GM18498 (cell line): ENCODE measurements at regions not wholly inside any gene's neighbourhood (a gene's known extent, or its start where the extent isn't known, plus 50 kb on each side); places are given as distances from the start of the nearest gene placed in this dataset.
"Not testable (repeated sequence)": the region's sequence is repeated elsewhere in the genome, so short reads cannot be mapped to it uniquely, and the experiment has no call there.

ENCODE experiments used
- ATAC-seq: cut with Tn5 transposase; IDR thresholded peaks from one replicate; pipeline ENCODE4 v1.9.1; 2021; ENCODE audit warnings: mild to moderate bottlenecking, moderate library complexity; ENCODE audit not compliant: unreplicated experiment

DNA sequence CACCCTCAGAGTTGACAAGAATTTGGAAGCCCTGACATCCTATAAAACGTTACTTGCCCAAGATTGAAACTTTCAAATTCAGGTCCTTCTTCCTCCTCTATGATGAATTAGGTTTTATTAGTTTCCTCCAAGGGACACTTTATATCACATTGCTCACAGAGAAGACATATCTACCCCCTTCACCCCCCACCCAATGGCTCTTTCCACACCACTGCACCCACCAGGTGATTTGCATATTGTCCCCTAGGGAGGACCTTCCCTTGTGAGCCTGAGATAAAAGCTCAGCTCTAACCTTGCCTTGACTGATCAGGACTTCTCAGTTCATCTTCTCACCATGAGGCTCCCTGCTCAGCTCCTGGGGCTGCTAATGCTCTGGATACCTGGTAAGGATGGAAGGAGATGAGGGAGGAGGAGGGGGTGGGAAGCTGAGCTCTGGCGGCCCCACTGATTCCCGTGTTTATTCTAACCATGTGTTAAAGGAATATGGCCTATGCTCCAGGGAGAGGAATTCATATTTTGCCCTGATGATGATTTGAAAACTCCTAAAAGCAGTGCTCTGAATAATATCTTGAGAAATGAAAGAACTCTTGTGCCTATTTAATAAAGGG, 1255.8 kb downstream of the RPIA start:
- not testable (repeated sequence) for ATAC-seq

DNA sequence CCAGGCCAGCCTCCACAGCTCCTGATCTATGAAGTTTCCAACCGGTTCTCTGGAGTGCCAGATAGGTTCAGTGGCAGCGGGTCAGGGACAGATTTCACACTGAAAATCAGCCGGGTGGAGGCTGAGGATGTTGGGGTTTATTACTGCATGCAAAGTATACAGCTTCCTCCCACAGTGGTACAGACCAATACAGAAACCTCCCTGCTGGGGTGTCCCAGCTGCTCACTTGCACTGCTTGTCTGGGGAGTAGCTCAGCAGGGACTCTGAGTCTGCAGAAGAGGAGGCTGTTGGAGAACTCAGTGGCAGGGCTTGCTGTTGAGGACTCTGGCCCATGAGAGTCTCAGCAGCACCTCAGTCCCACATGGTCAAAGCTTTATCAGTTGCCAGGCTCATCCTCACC, 1256.6 kb downstream of the RPIA start:
- ATAC-seq = not testable (repeated sequence)

DNA sequence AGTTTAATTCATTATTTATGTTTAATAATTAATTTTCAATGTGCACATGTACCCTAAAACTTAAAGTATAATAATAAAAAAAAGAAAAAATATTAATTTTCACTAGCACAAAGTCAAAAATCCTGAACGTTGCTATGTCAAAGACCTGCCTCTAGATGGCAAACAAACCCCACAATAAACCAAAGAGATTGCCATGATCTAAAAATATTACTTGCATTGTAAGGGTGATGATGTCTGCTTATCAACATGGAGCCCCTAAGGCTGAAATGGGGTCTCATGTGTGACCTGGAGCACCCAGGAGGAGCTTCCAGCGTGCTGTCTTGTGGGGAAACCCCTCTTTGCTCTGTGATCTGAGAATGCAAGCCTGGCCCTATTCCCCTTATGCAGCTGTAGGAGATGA, 1259.3 kb downstream of the RPIA start:
- not testable (repeated sequence) for ATAC-seq

DNA sequence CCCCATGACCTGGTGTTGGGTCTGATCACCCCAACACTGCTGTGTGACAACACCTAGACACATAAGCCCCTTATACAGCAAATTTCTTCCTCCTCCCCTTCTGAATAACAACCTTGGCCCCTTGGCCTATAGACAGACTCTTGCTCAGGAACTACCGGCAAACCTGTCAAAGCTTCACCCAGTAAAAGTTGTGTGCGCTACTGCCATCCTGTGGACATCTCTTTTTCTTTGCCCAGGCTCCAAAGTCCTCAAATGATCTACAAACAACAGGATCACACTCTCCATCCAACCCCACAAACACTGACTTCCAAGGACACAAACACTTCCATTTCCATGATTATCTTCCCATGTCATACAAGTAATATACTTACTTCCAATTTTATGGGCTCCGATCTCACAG, 1265.8 kb downstream of the RPIA start:
- peak; percentile 45 for ATAC-seq

DNA sequence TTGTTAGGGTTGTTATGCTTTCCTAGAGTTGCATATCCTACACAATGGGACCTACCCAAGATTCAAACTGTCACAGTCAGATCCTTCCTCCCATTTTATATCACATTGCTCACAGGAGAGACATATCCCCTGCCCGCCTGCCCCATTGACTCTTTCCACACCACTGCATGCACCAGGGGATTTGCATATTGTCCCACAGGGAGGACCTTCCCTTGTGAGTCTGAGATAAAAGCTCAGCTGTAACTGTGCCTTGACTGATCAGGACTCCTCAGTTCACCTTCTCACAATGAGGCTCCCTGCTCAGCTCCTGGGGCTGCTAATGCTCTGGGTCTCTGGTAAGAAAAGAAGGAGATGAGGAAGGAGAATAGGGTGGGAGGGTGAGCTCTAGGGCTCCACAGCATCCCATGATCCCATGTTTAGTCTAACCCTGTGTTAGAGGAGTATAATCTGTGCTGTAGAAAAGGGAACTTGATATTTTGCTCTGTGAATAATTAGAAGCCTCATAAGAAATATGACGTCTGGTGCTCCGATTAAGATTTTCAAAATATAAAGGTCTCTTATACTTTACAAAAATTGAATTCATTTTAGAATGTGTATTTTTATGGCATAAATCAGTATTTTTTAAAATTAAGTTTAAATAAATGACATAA, 1268.4 kb downstream of the RPIA start:
- not testable (repeated sequence) for ATAC-seq

DNA sequence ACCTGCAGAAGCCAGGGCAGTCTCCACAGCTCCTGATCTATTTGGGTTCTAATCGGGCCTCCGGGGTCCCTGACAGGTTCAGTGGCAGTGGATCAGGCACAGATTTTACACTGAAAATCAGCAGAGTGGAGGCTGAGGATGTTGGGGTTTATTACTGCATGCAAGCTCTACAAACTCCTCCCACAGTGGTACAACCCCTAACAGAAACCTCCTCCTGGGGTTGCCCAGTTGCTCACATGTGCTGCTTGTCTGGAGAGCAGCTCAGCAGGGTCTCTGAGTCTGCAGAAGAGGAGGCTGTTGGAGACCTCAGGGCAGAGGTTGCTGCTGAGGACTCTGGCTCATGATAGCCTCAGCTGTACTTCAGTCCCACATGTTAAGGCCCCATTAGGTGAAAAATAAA, 1269.1 kb downstream of the RPIA start:
- not testable (repeated sequence) for ATAC-seq

DNA sequence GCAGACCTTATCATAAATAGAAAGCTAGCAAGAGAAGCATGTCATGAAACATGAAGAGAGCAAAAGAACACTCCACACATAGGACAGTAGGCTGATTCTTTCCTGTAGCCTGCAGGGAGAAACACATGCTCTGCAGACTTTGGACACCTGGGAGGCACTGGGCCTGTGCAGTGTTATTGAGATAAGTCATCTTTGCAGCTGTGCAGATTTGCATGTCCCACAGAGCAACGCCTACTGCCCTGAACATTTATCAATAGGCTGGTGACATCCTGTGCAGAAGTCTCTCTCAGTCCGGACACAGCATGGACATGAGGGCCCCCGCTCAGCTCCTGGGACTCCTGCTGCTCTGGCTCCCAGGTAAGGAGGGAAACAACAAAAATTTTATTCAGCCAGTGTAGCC, 1277.1 kb downstream of the RPIA start:
- peak; percentile 62 for ATAC-seq

DNA sequence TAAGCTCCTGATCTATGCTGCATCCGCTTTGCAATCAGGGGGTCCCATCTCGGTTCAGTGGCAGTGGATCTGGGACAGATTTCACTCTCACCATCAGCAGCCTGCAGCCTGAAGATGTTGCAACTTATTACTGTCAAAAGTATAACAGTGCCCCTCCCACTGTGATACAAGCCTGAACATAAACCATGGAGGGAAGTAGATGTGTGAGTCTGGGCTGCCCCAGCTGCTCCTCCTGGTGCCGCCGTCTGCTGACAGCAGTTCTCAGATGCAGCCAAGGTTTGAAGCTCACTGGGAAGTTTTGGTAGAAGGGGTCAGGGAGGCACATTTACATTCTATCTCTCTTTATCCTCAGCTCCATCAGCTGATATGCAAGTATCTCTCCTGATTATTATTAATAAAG, 1277.7 kb downstream of the RPIA start:
- ATAC-seq = not testable (repeated sequence)

DNA sequence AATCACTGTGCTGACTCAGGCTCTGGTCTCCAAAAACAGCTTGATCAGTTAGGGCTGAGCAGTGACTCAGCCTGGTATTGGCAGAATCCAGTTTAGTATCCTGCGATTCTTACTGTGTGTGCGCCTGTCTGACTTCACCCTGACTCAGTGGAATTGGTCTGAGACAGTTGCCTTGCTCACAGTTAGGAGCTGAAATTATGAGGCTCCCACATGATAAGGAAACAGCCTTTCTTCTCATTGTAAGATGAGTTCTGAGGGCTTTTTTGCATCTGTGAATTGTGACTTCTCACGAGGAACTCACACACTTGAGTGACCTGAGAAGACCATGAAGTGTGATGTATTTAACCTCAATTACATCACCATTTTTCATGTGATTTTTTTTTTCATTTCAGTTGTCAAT, 1282.4 kb downstream of the RPIA start:
- not testable (repeated sequence) for ATAC-seq

DNA sequence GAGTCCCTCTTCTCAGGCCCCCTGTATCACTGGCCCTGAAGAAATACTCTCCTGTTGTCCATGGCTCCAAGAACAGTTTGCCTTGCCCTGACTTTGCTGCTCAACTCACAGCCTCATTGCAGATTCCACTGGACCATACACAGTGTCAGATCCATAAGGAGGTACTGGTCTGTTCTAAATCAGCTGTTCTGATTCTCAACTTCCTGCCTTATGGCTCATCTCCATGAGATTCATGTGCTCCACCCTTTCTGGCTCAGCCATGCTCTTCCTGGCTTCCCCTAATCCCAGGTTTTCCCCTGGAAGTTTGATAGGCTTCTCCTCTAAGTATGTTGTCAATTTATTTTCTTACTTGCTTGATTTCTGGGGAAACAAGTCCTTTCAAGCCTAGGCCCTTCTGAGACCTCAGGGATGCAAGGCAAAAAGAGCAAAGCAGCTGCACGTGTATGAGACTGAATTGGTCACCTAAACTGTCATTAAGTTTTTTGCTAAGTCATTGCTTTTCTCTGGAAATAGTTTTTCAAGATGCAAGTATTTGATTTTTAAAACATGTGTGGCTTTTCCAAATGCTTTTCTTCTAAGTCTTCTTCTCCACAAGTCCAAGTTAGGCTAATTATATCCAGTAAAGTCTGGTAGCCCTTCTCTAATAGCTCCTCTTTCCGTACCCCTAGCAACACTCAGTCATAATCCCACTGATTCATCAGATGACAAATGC, 1288.5 kb downstream of the RPIA start:
- not testable (repeated sequence) for ATAC-seq

DNA sequence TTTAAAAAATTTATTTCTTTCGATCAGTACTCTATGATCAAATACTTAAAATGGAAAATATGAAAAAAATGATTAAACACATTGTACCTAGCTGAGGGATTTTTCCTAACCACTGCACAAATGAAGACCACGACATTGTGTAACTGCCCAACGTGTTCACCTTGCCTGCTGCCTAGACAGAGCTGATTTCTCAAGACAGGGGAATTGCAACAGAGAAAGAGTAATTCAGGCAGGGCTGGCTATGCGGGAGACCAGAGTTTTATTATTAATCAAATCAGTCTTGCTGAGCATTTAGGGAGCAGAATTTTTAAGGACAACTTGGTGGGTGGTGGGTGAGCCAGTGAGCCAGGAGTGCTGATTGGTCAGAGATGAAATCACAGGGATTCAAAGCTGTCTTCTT, 1290.8 kb downstream of the RPIA start:
- not testable (repeated sequence) for ATAC-seq

DNA sequence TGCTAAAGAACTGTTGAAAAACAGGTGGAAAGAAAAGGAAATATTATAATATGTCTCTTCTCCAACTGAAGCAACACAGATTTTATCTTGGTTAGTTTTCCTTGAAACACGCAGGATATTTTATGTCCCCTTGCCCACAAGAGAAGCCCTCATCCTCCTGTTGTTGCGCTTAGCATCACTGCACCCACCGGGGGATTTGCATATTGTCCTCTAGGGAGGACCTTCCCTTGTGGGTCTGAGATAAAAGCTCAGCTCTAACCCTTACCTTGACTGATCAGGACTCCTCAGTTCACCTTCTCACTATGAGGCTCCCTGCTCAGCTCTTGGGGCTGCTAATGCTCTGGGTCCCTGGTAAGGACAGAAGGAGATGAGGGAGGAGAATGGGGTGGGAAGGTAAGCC, 1294.2 kb downstream of the RPIA start:
- ATAC-seq = not testable (repeated sequence)

DNA sequence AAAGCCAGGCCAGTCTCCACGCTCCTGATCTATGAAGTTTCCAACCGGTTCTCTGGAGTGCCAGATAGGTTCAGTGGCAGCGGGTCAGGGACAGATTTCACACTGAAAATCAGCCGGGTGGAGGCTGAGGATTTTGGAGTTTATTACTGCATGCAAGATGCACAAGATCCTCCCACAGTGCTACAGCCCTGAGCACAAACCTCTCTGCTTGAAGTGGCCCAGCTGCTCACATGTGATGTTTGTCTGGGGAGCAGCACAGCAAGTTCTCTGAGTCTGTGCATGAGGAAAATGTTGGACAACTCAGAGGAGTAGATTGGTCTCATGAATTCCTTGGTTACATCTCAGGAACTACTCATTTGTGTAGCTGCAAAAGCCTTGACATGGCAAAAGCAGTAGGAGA, 1295.1 kb downstream of the RPIA start:
- ATAC-seq = not testable (repeated sequence)

DNA sequence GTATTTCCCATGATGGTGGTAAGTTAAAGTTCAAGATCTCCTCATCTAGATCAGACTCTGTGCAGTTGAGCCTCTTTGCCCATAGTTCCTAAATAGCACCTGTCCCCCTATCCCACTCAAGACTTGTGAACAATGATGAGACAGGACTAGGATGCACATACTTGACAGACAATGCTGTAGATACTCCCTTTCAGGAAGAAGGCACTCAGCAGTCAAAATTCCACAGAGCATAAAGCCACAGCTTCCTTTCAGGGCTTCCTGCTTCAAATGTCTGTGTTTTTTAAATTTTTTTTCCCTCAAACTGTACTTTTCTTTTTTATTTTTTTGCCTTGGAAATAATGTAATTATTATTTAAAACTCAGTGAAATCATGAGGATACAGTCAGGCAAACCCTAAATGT, 1305.3 kb downstream of the RPIA start:
- not testable (repeated sequence) for ATAC-seq

DNA sequence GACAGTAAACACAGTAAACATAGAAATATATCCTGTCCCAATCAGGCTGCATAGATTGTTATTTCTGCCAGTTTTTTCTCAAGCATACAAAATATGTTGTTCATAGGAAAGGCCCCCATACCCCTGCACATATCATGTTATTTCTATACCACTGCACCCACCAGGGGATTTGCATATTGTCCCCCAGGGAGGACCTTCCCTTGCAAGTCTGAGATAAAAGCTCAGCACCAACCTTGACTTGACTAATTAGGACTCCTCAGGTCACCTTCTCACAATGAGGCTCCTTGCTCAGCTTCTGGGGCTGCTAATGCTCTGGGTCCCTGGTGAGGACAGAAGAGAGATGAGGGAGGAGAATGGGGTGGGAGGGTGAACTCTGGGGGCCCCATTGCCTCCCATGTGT, 1313.1 kb downstream of the RPIA start:
- ATAC-seq = not testable (repeated sequence)

DNA sequence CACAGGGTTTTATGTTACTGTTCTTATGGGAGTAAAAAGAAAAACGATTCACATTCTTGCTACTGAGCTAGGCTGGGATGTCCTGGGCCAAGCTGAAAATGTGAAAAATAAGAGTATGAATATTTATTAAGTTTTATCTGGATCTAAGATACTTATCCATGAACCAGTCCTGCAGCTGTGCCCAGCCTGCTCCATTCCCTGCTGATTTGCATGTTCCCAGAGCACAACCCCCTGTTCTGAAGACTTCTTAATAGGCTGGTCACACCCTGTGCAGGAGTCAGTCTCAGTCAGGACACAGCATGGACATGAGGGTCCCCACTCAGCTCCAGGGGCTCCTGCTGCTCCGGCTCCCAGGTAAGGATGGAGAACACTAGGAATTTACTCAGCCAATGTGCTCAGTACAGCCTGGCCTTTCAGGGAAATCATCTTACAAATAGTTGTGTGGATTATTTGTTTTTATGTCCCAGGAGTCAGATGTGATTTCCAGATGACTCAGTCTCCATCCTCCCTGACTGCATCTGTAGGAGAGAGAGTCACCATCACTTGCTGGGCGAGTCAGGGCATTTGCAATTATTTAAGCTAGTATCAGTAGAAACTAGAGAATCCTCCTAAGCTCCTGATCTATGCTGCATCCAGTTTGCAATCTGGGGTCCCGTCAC, 1319.1 kb downstream of the RPIA start:
- ATAC-seq = not testable (repeated sequence)

DNA sequence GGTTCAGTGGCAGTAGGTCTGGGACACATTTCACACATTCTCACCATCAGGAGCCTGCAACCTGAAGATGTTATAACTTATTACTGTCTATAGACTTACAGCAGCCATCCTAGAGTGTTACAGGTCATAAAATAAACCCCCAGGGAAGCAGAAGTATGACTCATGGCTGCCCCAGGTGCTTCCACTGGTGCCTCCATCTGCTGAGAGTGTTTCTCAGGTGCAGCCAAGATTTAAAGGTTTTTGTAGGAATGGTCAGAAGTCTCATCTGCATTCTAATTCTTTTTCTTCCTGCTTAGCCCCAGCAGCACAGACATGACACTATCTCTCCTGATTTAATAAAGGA, 1319.6 kb downstream of the RPIA start:
- ATAC-seq = not testable (repeated sequence)

DNA sequence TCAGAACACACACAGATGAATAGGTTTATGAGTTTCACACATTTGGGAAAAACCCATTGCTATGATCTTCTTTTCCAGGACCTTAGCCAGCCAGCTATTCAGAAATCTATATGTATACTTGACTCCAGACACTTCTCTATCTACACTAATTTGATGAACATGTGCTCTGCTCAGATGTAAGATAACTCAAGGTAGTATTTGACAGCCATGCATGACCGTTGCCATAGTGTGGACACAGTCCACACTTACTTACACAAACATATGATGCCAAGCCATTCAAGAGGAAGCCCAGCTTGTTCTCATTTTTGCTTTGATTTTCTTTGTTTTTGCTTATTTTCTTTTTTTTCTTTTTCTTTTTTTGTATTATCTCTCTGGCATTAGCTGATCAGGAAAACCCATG, 1328.4 kb downstream of the RPIA start:
- ATAC-seq = not testable (repeated sequence)

DNA sequence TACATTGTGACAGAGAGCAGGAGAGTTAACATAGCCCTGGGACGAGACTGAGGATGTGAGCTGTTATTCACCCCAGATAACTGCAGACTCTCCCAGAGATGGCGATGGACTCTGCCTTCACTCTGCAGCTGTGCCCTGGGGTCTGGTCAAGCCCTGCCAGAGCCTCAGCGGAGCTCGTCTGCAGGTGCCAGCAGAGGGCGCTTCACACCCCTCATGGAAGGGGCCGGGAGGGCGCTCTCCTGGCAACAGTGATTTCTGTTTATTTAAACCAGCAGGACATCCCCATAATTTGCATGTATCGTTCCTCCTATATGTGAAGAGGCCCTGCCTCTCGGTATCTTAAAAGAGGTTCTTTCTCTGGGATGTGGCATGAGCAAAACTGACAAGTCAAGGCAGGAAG, 1329.8 kb downstream of the RPIA start:
- ATAC-seq = peak; percentile 78

DNA sequence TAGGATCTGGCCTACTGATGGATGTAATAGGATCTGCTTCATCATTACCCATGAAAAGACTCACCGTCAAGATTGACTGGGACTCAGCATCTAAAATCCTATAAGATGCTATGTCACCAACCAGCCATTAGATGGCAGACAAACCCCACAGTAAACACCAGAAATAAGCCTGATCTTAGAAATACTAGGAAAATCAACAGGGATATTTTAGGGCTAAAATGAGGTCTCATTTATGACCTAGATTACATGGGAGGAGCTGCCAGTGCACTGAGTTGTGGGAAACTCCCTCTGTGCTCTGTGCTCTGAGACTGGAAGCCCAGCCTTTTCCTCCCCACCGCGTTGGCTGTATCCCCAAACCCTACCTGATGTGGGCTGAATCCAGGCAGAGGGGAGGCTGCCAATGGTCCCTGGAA, 1335.8 kb downstream of the RPIA start:
- ATAC-seq = peak; percentile 68

DNA sequence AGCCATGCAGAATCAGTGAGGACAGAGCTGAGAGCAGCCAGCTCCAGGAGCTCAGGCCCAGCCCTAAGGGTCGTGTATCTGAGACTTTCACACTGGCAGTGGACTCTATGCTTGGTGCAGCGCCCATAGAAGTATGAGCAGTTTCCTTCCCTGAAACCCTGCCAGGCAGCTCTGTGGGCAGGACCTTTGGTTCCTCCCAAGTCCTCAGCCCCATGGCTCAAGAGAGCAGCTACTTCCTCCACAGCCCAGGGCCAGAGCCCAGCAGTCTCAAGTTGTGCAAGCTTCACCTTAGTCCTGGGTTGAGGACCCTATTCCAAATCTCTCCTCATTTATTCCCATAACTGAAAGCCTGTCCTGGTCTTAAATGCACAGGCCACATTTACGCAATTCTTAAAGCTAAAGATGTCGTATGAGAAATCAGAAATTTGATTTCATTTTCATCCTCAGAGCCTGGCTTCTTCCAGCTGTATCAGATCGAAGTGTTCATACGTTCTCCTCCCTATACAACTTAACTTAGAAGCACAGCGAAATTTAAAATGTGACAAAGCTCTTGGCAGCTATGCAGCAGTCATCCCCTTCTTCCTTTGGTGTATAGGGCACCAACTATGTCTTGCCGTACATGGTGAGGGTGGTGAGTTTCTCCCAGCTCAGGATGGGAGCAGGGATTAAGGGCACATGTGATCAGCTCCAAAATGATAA, 1337.1 kb downstream of the RPIA start:
- not testable (repeated sequence) for ATAC-seq
